Body of pancreas (tissue), 4 donors: ENCODE measurements at regions not wholly inside any gene's neighbourhood (a gene's known extent, or its start where the extent isn't known, plus 50 kb on each side); places are given as distances from the start of the nearest gene placed in this dataset.

ENCODE experiments used
- POLR2A ChIP-seq, 3 donors: fragments of 450-650 bp; IDR thresholded peaks; one replicate each; pipeline ENCODE4 v1.6.1; 2016; ENCODE audit warnings: antibody characterized with exemption in 3 of 3, mild to moderate bottlenecking in 2 of 3
- TF ChIP-seq, protein P1 (sequence below), 7 experiments: fragments of 450-650 bp in 4 of 7; fragments of 200-600 bp in 3 of 7; sonication (generic) in 3 of 7; IDR thresholded peaks; one replicate each; pipeline ENCODE4 v1.5.1; 2016 to 2019; ENCODE audit warnings: antibody characterized with exemption in 7 of 7

DNA sequence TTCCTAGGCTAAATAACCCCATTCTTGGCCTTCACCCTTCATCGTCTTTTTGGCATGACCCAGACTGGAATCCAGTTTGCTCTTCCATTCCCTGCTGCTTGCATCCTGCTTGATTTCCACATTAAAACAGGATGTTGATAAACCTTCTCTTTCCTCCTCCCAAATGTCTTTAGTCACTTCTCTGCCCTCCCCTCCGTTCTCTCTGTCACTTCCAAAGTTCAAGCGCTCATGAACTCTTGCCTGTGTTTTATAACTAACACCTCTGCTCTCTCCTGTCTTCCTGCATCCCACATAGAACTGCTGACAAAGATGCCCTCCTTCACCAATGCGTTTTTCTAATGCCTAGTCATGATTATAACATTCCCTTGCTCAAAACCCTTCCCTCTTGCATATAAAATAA lies 65.6 kb upstream of the SLC44A3 start:
- TF ChIP-seq, protein P1, sequence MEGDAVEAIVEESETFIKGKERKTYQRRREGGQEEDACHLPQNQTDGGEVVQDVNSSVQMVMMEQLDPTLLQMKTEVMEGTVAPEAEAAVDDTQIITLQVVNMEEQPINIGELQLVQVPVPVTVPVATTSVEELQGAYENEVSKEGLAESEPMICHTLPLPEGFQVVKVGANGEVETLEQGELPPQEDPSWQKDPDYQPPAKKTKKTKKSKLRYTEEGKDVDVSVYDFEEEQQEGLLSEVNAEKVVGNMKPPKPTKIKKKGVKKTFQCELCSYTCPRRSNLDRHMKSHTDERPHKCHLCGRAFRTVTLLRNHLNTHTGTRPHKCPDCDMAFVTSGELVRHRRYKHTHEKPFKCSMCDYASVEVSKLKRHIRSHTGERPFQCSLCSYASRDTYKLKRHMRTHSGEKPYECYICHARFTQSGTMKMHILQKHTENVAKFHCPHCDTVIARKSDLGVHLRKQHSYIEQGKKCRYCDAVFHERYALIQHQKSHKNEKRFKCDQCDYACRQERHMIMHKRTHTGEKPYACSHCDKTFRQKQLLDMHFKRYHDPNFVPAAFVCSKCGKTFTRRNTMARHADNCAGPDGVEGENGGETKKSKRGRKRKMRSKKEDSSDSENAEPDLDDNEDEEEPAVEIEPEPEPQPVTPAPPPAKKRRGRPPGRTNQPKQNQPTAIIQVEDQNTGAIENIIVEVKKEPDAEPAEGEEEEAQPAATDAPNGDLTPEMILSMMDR (IDR thresholded peaks at IDR 0.05), result no peak
- no peak for TF ChIP-seq POLR2A (IDR thresholded peaks at IDR 0.05)
